ENCODE measurements at regions not wholly inside any gene's neighbourhood (a gene's known extent, or its start where the extent isn't known, plus 50 kb on each side); places are given as distances from the start of the nearest gene placed in this dataset.

GRCh38 chr3:187465503-187465902, 97.3 kb downstream of the RTP4 start:
- DNase-seq = no peak

GRCh38 chr3:187464682-187465081, 96.5 kb downstream of the RTP4 start:
- no peak for DNase-seq

GRCh38 chr3:187458921-187459320, 90.7 kb downstream of the RTP4 start:
- no peak for DNase-seq

GRCh38 chr3:187458383-187458782, 90.2 kb downstream of the RTP4 start:
- DNase-seq = no peak

- DNase-seq = no peak
Measured at GRCh38 chr3:187456250-187456649, 88.1 kb downstream of the RTP4 start.

- DNase-seq = no peak
Measured at GRCh38 chr3:187454085-187454815, 86.1 kb downstream of the RTP4 start.

GRCh38 chr3:187450431-187451190, 82.4 kb downstream of the RTP4 start:
- DNase-seq = no peak

- DNase-seq = no peak
Measured at GRCh38 chr3:187448674-187449073, 80.5 kb downstream of the RTP4 start.

- DNase-seq = no peak
Measured at GRCh38 chr3:187447737-187448136, 79.6 kb downstream of the RTP4 start.

GRCh38 chr3:187445356-187445755, 77.2 kb downstream of the RTP4 start:
- no peak for DNase-seq

- no peak for DNase-seq
Measured at GRCh38 chr3:187434524-187434923, 66.3 kb downstream of the RTP4 start.

- no peak for DNase-seq
Measured at GRCh38 chr3:187430576-187430975, 62.4 kb downstream of the RTP4 start.
